ENCODE measurements at regions not wholly inside any gene's neighbourhood (a gene's known extent, or its start where the extent isn't known, plus 50 kb on each side); places are given as distances from the start of the nearest gene placed in this dataset.

- no peaks in the 10 kb centered on the region for H4K20me1 ChIP-seq (ENCODE audit: insufficient read depth, low read length)
- ChIA-PET CTCF (ENCODE audit: low intra/inter-chr PET ratio, low total read pairs) (no interaction called here), POLR2A (no interaction called here)
- DNase-seq (ENCODE audit: low spot score) (no peak), FAIRE-seq (no peak), ATAC-seq (no peak)
- in situ Hi-C loops (cut with HindIII; ENCODE audit: extremely low pct_ligation_motif_present, low pct_unique_long_range_greater_than_20kb) = no loop called here
- WGBS (ENCODE audit: low lambda C conversion rate) = 14% methylated on average over 4 of the region's 4 CpGs
- intact Hi-C loops (cut with micrococcal nuclease; ENCODE audit: unreplicated experiment) = no loop called here
- TF ChIP-seq CSRNP2 (CRISPR knock-in tag; conservative IDR thresholded peaks at IDR 0.05; ENCODE audit: low read depth) = no peak
- no peak for TF ChIP-seq HDAC6 (IDR thresholded peaks at IDR 0.05; ENCODE audit: low read depth, low read length)
- no peak for TF ChIP-seq TOE1 (CRISPR knock-in tag; IDR thresholded peaks at IDR 0.05)
- TF ChIP-seq CHD4 (IDR thresholded peaks at IDR 0.05; ENCODE audit: borderline replicate concordance, low read length) = no peak
- no peak for TF ChIP-seq RORA (CRISPR knock-in tag; IDR thresholded peaks at IDR 0.05)
- no peak for TF ChIP-seq ZNF616 (CRISPR knock-in tag; IDR thresholded peaks at IDR 0.05; ENCODE audit: low read depth)
- TF ChIP-seq GMEB1 (CRISPR knock-in tag; IDR thresholded peaks at IDR 0.05; ENCODE audit: borderline replicate concordance) = no peak
- TF ChIP-seq ZNF740 (CRISPR knock-in tag; IDR thresholded peaks at IDR 0.05) = no peak
- no peak for TF ChIP-seq SP140L (CRISPR knock-in tag; IDR thresholded peaks at IDR 0.05; ENCODE audit: borderline replicate concordance)
- no peak for TF ChIP-seq ELK4 (CRISPR knock-in tag; IDR thresholded peaks at IDR 0.05; ENCODE audit: borderline replicate concordance)
- no peak for TF ChIP-seq FOSL1 (CRISPR knock-in tag; IDR thresholded peaks at IDR 0.05; ENCODE audit: borderline replicate concordance)
- TF ChIP-seq EZH2 (conservative IDR thresholded peaks at IDR 0.05; ENCODE audit: low read depth, low read length) = no peak
- TF ChIP-seq ZBTB21 (CRISPR knock-in tag; IDR thresholded peaks at IDR 0.05) = no peak
- no peak for TF ChIP-seq ZNF724P (CRISPR knock-in tag; IDR thresholded peaks at IDR 0.05; ENCODE audit: borderline replicate concordance)
- TF ChIP-seq ZNF432 (CRISPR knock-in tag; IDR thresholded peaks at IDR 0.05; ENCODE audit: borderline replicate concordance) = no peak
- no peak for TF ChIP-seq ARID2 (CRISPR knock-in tag; IDR thresholded peaks at IDR 0.05; ENCODE audit: borderline replicate concordance)
- no peaks in the 10 kb centered on the region for H3K79me2 ChIP-seq (ENCODE audit: insufficient read depth, low read length)
- no peaks in the 10 kb centered on the region for H3K27me3 ChIP-seq (ENCODE audit: control insufficient read depth in 1 of 2, insufficient read depth in 2 of 2, low read length in 2 of 2)
- H2AFZ ChIP-seq (ENCODE audit: low read length) = no peak overlapping the region
- no peaks in the 10 kb centered on the region for H3K4me1 ChIP-seq (ENCODE audit: insufficient read depth, low read length)
- H3K4me2 ChIP-seq (ENCODE audit: low read depth, low read length) = no peak overlapping the region
- no peaks in the 10 kb centered on the region for H3K36me3 ChIP-seq (replicated peaks in 1 of 2; ENCODE audit: control insufficient read depth in 1 of 2, insufficient read depth in 2 of 2, low read length in 2 of 2)
- H3K27ac ChIP-seq (ENCODE audit: extremely low read length, insufficient read depth, low read length) = no peak overlapping the region
- H3K9me3 ChIP-seq (ENCODE audit: low read length) = no peaks in the 10 kb centered on the region
- H3K4me3 ChIP-seq (replicated peaks in 1 of 3; ENCODE audit: insufficient read depth in 1 of 3, low read depth in 2 of 3, low read length in 3 of 3) = no peak overlapping the region
- no TSS peak for BruUV-seq (replicated peaks)
- no peak overlapping the region for H3K9ac ChIP-seq (ENCODE audit: insufficient read depth, low read depth, low read length)
These were observed 523.5 kb upstream of the SALL1 start for GRCh38 chr16:51674615-51675014.
